Transverse colon (tissue), 4 donors: ENCODE measurements at regions not wholly inside any gene's neighbourhood (a gene's known extent, or its start where the extent isn't known, plus 50 kb on each side); places are given as distances from the start of the nearest gene placed in this dataset.

Source experiments
- DNase-seq: peaks from one replicate; pipeline ENCODE4 v3.0.0-alpha.2; 2019
- H3K27ac ChIP-seq, 4 donors: fragments of 200-600 bp; sonication (generic); 2 replicates each; pipeline ENCODE4 v1.5.1; 2016 to 2018; ENCODE audit warnings: inconsistent platforms in 4 of 4
- H3K27me3 ChIP-seq: fragments of 200-600 bp; sonication (generic); 2 replicates; pipeline ENCODE4 v1.5.1; 2017; ENCODE audit warnings: inconsistent platforms
- H3K36me3 ChIP-seq, 4 donors: fragments of 200-600 bp; sonication (generic); 2 replicates each; pipeline ENCODE4 v1.5.1; 2017 to 2019; ENCODE audit warnings: inconsistent platforms in 4 of 4
- H3K4me1 ChIP-seq, 4 donors: fragments of 200-600 bp; sonication (generic); 2 replicates each; pipeline ENCODE4 v1.5.1; 2017 to 2020; ENCODE audit warnings: inconsistent platforms in 4 of 4
- H3K4me3 ChIP-seq, 4 donors: fragments of 200-600 bp; sonication (generic); 1 replicate in 1 of 4; 2 replicates in 3 of 4; pipeline versions ENCODE4 v1.5.1 to v1.6.1; 2017 to 2019; ENCODE audit warnings: inconsistent platforms in 4 of 4
- H3K9me3 ChIP-seq, 2 donors: fragments of 200-600 bp; sonication (generic); 2 replicates each; pipeline ENCODE4 v1.5.1; 2017 to 2019; ENCODE audit warnings: inconsistent platforms in 2 of 2
- EP300 ChIP-seq: sonication (generic); formaldehyde crosslinking; IDR thresholded peaks from one replicate; pipeline ENCODE4 v1.6.1; 2017; ENCODE audit warnings: antibody characterized with exemption, low read depth
- POLR2A ChIP-seq: fragments of 450-650 bp; IDR thresholded peaks from one replicate; pipeline ENCODE4 v1.6.1; 2016; ENCODE audit warnings: antibody characterized with exemption, mild to moderate bottlenecking, moderate library complexity
- POLR2AphosphoS5 ChIP-seq, 3 donors: sonication (generic); formaldehyde crosslinking; IDR thresholded peaks; one replicate each; pipeline ENCODE4 v1.6.1; 2016; ENCODE audit warnings: antibody characterized with exemption in 3 of 3
- WGBS, 2 donors: methylation state at CpG; one replicate each; pipeline ENCODE4 v1.1.5; 2018; ENCODE audit warnings: low coverage in 1 of 2; 5-methylcytosine and 5-hydroxymethylcytosine counted together
- in situ Hi-C, 4 donors: fragments of 200-750 bp; cut with MboI; loops; one replicate each; pipeline versions ENCODE4 v1.15.0 to v1.15.1; 2017; ENCODE audit warnings: low sequenced_read_pairs in 3 of 4, low pct_ligation_motif_present in 1 of 4, low pct_unique_long_range_greater_than_20kb in 1 of 4
- intact Hi-C: fragments of 100-400 bp; cut with DNase I; formaldehyde crosslinking; loops from one replicate; pipeline ENCODE4 v1.15.1; 2023; ENCODE audit warnings: low total_unique reads
- TF ChIP-seq, protein P1 (sequence below), 5 experiments: fragments of 200-600 bp in 3 of 5; fragments of 450-650 bp in 2 of 5; sonication (generic) in 3 of 5; IDR thresholded peaks; 1 replicate in 2 of 5; 2 replicates in 3 of 5; pipeline ENCODE4 v1.5.1; 2016 to 2017; ENCODE audit warnings: antibody characterized with exemption in 5 of 5, inconsistent platforms in 3 of 5, mild to moderate bottlenecking in 2 of 5, moderate library complexity in 1 of 5

DNA sequence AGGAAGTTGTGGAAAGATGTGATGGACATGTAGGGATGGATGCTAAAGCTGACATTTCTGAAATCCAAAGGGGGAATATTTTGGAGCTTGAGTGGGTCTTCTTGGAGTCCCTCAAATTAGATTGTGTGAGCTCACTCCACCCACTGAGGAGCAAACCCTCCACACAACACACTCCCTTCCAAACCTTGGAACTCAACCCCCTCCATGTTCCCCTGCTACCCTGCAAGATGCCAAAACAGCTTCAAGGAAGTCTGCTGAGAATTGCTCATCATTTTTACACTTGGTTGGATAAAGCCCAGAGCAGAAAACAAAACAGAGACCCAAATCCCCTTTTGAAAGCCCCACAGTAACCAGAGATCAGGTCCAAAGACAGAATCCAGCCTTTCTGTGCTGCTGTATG lies 103.3 kb upstream of the ERCC4 start:
- H3K4me3 ChIP-seq = no peak overlapping the region
- intact Hi-C loops = no loop called here
- in situ Hi-C loops = no loop called here
- no peaks in the 10 kb centered on the region for H3K4me1 ChIP-seq
- H3K36me3 ChIP-seq = no peaks in the 10 kb centered on the region
- DNase-seq = no peak
- H3K27ac ChIP-seq = no peak overlapping the region
- no peaks in the 10 kb centered on the region for H3K9me3 ChIP-seq
- TF ChIP-seq EP300 (no peak), POLR2AphosphoS5 (IDR thresholded peaks at IDR 0.05) (no peak), POLR2A (no peak)
- TF ChIP-seq, protein P1, sequence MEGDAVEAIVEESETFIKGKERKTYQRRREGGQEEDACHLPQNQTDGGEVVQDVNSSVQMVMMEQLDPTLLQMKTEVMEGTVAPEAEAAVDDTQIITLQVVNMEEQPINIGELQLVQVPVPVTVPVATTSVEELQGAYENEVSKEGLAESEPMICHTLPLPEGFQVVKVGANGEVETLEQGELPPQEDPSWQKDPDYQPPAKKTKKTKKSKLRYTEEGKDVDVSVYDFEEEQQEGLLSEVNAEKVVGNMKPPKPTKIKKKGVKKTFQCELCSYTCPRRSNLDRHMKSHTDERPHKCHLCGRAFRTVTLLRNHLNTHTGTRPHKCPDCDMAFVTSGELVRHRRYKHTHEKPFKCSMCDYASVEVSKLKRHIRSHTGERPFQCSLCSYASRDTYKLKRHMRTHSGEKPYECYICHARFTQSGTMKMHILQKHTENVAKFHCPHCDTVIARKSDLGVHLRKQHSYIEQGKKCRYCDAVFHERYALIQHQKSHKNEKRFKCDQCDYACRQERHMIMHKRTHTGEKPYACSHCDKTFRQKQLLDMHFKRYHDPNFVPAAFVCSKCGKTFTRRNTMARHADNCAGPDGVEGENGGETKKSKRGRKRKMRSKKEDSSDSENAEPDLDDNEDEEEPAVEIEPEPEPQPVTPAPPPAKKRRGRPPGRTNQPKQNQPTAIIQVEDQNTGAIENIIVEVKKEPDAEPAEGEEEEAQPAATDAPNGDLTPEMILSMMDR (IDR thresholded peaks at IDR 0.05) = no peak
- H3K27me3 ChIP-seq = no peaks in the 10 kb centered on the region

DNA sequence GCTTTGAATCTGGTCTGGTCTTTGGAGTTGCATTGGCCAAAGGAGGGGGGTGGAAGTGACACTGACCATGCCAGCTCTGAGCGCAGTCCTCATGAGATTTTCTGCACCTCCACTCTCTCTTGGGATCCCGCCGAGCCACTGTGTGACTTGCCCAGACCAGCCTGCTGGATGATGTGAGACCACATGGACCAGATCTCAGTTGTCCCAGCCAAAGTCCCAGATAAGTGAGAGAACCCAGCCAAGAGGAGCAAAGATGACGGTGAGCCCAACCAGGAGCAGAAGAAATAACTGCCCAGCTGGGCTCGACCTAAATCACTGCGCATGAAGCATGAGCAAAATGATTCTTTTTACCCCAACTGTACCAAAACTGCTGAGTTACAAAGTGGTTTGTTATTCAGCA lies 96.5 kb upstream of the ERCC4 start:
- no peak for DNase-seq
- Histone ChIP-seq H3K4me3 (no peak overlapping the region), H3K4me1 (no peaks in the 10 kb centered on the region), H3K27me3 (no peaks in the 10 kb centered on the region), H3K27ac (no peak overlapping the region), H3K36me3 (no peaks in the 10 kb centered on the region), H3K9me3 (no peaks in the 10 kb centered on the region)
- intact Hi-C loops = no loop called here
- no peak for TF ChIP-seq POLR2AphosphoS5 (IDR thresholded peaks at IDR 0.05)
- TF ChIP-seq POLR2A = no peak
- TF ChIP-seq EP300 = no peak
- WGBS, 2 donors = 87 to 100% methylated on average over 2 to 6 of the region's 6 CpGs
- in situ Hi-C loops = no loop called here

DNA sequence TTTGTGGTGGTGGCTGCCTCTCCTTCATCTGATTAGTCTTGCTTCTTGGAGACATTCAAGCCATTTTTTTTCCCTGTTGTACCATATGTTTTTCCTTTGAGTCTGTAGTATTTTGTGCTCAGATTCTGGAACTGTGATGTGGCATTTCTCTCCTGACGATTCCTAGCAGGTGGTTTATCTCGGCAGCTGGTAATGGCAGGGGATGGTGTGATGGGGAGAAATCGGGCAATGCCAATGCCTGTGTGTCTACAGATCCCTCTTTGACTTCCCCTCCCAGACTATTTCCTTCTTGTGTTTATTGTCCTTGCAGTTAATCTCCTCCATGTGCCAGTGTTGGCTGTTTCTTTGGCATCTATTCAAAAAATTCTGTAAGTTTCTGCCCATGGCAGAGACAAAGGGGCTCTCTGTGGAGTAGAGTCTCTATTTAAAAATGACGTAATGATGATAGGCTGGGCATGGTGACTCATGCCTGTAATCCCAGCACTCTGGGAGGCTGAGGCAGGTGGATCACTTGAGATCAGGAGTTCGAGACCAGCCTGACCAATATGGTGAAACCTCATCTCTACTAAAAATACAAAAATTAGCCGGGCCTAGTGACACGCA lies 90.2 kb upstream of the ERCC4 start:
- no peak overlapping the region for H3K4me3 ChIP-seq
- in situ Hi-C loops (loop anchor here in 1 of 4 donors (25.0 kb wide), 1 partner anchor 92 kb away; no protein-coding TSS in a partner anchor), intact Hi-C loops (no loop called here)
- TF ChIP-seq POLR2AphosphoS5 (IDR thresholded peaks at IDR 0.05) (no peak), POLR2A (no peak), EP300 (no peak)
- TF ChIP-seq, protein P1 (IDR thresholded peaks at IDR 0.05) = no peak
- no peak for DNase-seq
- no peak overlapping the region for H3K27ac ChIP-seq
- no peaks in the 10 kb centered on the region for H3K9me3 ChIP-seq
- H3K27me3 ChIP-seq = no peaks in the 10 kb centered on the region
- WGBS, 2 donors = 58 to 67% methylated on average over 4 to 7 of the region's 7 CpGs
- no peaks in the 10 kb centered on the region for H3K4me1 ChIP-seq
- no peaks in the 10 kb centered on the region for H3K36me3 ChIP-seq

DNA sequence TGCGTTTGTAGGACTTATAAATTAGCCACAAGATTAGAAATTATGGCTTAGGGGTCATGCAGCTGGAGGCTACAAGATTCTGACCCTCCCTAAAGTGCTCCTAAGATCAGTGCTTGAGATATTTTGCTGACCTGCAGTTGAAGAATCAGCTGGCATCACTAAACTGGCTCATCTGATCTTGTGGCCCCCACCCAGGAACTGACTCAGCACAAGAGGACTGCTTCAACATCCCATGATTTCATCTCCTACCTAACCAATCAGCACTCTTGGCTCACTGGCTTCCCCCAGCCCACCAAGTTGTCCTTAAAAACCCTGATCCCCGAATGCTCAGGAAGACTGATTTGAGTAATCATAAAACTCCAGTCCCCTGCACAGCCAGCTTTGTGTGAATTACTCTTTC lies 86.4 kb upstream of the ERCC4 start:
- Histone ChIP-seq H3K27me3 (no peaks in the 10 kb centered on the region), H3K36me3 (no peaks in the 10 kb centered on the region), H3K9me3 (no peaks in the 10 kb centered on the region), H3K27ac (no peak overlapping the region), H3K4me1 (no peaks in the 10 kb centered on the region), H3K4me3 (no peak overlapping the region)
- in situ Hi-C loops = loop anchor here in 1 of 4 donors (25.0 kb wide), 1 partner anchor 96 kb away; no protein-coding TSS in a partner anchor
- TF ChIP-seq POLR2A = no peak
- no peak for TF ChIP-seq EP300
- TF ChIP-seq, protein P1 (IDR thresholded peaks at IDR 0.05) = no peak
- TF ChIP-seq POLR2AphosphoS5 (IDR thresholded peaks at IDR 0.05) = no peak
- intact Hi-C loops = no loop called here
- no peak for DNase-seq
- WGBS, 2 donors = 52 to 54% methylated on average over 2 of the region's 2 CpGs

DNA sequence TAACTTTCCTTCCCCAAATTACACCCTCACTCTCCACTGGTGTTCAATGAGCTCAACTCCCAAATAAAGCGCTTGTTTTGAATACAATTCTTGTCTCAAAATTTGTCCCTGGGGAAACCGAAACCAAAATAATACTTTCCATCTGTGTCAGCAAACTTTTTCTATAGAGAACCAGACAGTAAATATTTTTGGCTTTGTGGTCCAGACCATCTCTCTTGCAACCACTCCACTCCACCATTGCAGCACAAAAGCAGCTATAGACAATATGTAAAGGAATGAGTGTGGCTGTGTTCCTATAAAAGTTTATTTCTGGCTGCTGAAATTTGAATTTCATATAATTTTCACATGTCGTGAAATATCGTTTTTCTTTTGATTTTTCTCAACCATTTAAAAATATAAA lies 84.6 kb upstream of the ERCC4 start:
- in situ Hi-C loops = loop anchor here in 1 of 4 donors (25.0 kb wide), 1 partner anchor 98 kb away; no protein-coding TSS in a partner anchor
- H3K9me3 ChIP-seq = no peaks in the 10 kb centered on the region
- TF ChIP-seq, protein P1 (IDR thresholded peaks at IDR 0.05) = no peak
- no peak for TF ChIP-seq POLR2A
- no peak for TF ChIP-seq POLR2AphosphoS5 (IDR thresholded peaks at IDR 0.05)
- no peak for TF ChIP-seq EP300
- no peak overlapping the region for H3K4me3 ChIP-seq
- H3K27ac ChIP-seq = no peak overlapping the region
- WGBS, 2 donors = 79 to 91% methylated on average over 4 of the region's 4 CpGs
- intact Hi-C loops = no loop called here
- no peaks in the 10 kb centered on the region for H3K27me3 ChIP-seq
- no peak for DNase-seq
- H3K4me1 ChIP-seq = no peaks in the 10 kb centered on the region
- H3K36me3 ChIP-seq = no peaks in the 10 kb centered on the region
